Glomerular visceral epithelial cell (primary cell): ENCODE measurements at regions not wholly inside any gene's neighbourhood (a gene's known extent, or its start where the extent isn't known, plus 50 kb on each side); places are given as distances from the start of the nearest gene placed in this dataset.

ENCODE experiments used
- DNase-seq: peaks from one replicate; pipeline ENCODE4 v3.0.0-alpha.2; 2016; ENCODE audit errors: extremely low spot score

GRCh38 chr10:113219446-113219845, 269.4 kb downstream of the TCF7L2 start:
- no peak for DNase-seq

GRCh38 chr10:113221756-113222168, 271.7 kb downstream of the TCF7L2 start:
- peak; percentile 44 for DNase-seq

DNA sequence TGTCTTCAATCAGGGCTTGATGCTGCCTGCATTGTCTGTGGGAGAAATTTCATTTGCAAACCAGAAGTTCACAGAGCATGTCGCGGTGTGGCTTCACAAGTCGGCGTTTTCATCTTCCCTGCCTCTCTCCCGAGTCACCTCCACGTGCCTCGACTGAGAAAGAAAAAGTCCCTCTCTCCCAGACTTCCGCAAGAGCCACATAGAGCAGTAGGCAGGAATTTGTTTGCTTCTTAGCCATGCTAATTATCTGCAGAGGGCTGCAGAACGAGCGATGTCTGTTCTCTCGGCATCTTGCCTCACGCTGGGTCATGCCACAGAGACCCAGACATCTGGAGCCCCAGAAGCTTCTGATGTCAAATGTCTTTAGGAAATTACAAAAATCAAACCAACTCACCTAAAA, 272.2 kb downstream of the TCF7L2 start:
- DNase-seq, result no peak

GRCh38 chr10:113225364-113225763, 275.3 kb downstream of the TCF7L2 start:
- no peak for DNase-seq

GRCh38 chr10:113225903-113226302, 275.9 kb downstream of the TCF7L2 start:
- DNase-seq, result no peak

DNA sequence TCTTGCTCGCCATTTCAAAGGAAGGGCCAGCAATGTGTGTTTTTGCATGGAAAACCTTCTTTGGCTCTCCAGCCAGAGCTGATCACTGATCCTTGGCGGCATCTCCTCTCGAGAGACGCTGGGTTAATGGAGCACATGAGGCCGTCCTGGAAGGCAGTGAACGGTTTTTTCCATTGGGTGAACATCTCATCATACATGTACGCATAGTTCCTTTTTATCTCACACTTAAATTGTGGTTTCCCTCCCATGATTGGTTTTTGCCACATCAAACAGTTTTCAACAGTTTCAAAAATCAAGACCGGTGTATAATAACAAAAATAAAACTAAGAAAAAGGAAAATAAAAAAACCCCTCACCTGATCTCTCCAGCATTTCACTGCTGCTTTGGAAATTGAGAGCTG, 276.4 kb downstream of the TCF7L2 start:
- no peak for DNase-seq

GRCh38 chr10:113226831-113227445, 276.9 kb downstream of the TCF7L2 start:
- DNase-seq, result no peak

DNA sequence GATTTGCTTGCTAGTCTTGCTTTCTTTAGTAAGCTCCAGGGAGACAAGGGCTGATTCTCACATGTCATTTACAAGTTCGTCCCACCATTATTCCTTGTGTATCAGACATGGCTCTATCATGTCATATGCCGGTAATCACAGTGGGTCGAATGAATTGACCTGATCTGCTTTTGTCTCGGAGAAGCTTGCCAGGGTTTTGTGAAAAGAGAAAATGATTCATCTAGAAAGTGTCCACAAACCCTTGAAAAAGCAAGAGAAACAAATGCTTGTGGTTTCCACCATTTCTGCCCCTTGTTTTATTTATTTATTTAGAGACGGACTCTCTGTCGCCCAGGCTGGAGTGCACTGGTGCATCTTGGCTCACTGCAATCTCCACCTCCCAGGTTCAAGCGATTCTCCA, 278.5 kb downstream of the TCF7L2 start:
- DNase-seq, result peak; percentile 11

DNA sequence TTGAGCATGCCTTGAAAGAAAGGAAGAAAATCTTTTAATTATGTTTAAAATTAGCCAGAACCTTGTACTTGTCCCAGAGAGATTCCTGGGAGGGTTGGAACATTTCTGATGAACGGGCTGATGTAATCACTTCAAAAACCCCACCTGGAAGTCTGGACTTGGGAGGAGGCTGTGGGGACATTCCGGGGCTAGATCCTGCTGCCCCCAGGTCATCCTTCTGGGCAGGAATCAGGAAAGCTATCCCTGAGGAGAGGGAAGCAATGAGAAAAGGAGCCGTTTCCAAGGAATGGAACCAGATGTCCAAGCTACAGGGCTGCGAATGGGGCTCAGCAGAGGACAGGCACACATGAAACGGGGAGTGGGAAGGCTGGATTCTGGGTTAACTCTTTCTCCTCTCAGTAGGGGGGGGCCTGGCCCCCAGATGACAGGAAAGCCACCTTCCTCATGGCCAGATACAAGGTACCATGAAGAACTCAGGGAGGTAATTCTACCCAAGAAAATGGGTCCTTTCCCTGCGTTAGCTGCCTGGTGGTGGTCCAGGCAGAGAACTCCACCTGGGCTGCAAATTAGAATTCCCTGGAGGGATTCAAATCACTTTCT, 280.1 kb downstream of the TCF7L2 start:
- DNase-seq, result no peak

GRCh38 chr10:113232928-113233511, 283.0 kb downstream of the TCF7L2 start:
- DNase-seq, result no peak

- no peak for DNase-seq
Measured at GRCh38 chr10:113234481-113234880, 284.4 kb downstream of the TCF7L2 start.

DNA sequence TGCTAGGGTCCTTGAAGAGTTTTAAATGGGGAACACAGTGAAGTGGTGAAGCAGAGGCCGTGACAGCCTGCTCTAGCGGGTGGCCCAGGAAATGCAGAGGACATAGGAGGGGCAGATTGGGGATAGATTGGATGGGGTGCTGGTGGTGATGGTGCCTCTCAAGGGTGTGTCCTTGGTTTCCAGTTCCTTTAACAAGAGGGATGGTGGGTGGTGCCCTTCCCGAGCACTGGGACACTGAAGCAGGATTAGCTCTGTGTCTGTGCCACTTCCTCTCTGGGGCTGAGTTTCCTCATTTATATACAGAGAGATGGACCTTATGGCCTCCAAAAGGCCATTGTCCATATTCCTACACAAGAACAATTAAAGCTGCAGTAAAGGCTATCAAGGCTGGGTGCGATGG, 285.5 kb downstream of the TCF7L2 start:
- DNase-seq, result no peak

- DNase-seq, result no peak
Measured at GRCh38 chr10:113236998-113237397, 287.0 kb downstream of the TCF7L2 start.

DNA sequence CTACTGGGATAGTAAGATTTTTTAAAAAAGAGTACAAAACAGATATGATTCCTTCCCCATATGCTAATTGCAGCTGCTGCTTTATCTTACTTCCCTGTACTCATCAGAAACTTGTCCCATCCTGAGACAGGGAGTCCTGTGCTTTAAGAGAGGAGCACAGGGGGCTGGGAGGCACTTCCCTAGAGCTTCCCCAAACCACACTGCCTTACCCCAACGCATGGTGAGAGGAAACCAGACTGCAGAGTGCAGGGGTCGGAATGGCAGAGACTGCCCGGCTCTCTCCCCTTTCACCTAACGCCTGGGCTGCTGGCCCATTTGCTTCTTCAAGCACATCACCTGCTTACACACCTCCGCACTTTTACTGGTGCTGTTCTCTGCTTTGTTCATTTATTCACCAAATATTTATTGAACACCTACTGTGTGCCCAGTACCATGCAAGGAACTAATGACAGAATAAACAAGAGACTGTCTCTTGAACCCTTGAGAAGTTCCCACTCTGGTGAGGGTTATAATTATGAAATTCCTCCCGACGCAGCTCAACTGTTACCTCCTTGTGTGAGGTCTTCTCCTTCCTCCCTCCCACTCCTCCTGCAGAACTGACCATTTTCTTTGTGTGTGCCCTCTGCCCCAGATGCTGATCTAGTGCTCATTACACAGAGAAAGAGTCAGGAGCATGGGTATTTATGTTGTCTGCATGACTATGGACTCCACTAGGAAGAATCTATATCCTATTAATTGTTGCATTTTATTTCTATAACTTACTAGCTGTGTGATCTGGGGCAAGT, 289.7 kb downstream of the TCF7L2 start:
- no peak for DNase-seq

DNA sequence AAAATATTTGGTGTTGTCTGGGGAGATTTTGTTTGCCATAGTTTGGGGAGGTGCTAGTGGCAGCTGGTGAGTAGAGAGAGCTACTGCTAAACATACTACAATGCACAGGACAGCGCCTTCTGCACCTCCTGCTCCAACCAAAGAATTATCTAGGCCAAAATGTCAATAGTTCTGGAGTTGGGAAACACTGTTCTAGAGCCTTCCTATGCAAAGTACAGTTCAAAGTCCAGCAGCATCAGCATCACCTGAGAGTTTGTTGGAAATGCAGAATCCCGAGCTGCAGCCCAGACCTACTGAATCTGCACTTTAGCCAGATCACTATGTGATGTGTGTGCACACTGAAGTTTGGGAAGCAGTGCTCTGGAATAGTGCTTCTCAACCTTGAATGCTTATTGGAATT, 290.7 kb downstream of the TCF7L2 start:
- no peak for DNase-seq

- no peak for DNase-seq
Measured at GRCh38 chr10:113241599-113242360, 291.7 kb downstream of the TCF7L2 start.

- DNase-seq, result no peak
Measured at GRCh38 chr10:113243311-113243710, 293.3 kb downstream of the TCF7L2 start.

DNA sequence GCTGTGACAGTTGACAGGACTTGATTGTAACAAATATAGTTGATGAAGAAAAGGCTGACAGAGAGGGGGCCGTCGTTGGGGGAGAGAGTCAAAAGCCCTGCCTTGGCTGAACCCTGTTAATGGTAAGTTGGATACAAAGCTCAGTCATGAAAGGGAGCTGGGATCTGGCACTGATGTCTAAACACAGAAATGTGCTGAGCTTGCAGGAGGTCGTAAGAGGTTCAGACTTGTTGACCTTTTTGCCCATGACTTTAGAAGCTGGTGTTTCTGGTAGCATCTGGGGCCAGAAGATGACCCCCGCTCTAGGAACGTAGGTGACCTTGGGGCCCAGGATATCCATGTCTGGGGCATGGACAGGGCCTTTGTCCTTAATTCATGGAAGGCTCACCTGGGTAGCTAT, 294.7 kb downstream of the TCF7L2 start:
- DNase-seq, result no peak

DNA sequence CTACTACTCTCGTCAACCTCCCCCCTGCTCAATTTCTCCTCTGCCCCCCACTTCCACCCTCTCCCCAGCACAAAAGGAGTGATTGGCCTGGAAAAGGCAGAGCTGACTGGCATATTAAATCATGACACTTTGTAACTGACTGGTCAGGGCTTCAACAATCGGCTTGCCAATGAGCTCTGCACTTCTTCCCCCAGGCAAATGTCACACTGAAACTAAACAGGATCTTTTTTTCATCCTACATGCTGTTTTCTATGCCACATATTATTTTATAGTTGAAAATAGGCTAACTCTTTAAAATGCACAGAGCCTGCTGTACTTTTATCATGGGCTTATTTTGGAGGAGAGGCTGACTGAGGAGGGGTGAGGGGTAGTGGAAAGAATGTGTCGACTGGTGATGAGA, 295.2 kb downstream of the TCF7L2 start:
- DNase-seq, result no peak

DNA sequence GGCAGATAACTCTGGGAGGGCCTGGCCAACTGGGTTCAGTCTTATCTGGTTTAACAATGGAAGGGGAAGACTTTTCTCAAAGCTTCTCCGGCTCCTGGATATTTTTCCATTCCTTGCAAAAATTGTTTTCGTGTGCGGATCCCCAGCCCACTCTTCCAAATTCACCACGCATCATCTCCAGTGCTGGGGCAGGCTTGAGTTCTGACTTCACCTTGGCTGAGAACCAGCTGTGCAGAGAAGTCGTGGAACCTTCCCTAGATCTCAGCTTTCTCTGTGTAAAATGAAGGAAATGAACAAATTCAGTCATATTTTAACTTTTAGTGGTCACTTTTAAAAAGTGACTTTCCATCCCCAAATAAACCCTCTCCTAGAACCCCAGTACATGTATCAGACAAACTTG, 297.0 kb downstream of the TCF7L2 start:
- DNase-seq, result no peak

GRCh38 chr10:113252650-113253618, 299.9 kb upstream of the HABP2 start:
- no peak for DNase-seq
